Neural cell (in vitro differentiated cells): ENCODE measurements at regions not wholly inside any gene's neighbourhood (a gene's known extent, or its start where the extent isn't known, plus 50 kb on each side); places are given as distances from the start of the nearest gene placed in this dataset.

ENCODE experiments used
- POLR2AphosphoS5 ChIP-seq: IDR thresholded peaks from 2 replicates; pipeline ENCODE4 v1.6.1; 2012
- TF ChIP-seq, protein P1 (sequence below): fragments of 450-650 bp; IDR thresholded peaks from 2 replicates; pipeline ENCODE4 v1.5.1; 2014; ENCODE audit warnings: antibody characterized with exemption, mild to moderate bottlenecking, moderate library complexity; ENCODE audit not compliant: poor library complexity, severe bottlenecking

DNA sequence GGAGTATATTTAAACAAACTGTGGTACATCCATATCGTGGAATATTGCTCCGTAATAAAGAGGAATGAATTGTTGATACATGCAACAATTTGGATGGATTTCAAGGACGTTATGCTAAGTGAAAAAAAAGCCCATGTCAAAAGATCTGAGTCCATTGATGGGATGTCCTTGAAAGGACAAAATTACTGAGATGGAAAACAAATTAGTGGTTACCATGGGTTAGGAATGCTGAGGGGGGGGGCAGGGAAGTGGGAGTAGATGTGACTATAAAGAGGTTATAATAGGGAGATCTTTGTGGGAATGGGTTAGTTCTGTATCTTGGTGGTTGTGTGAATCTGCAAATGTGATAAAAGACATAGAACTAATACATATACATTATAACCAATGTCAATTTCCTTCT lies 409.3 kb downstream of the SRGAP2C start:
- TF ChIP-seq, protein P1, sequence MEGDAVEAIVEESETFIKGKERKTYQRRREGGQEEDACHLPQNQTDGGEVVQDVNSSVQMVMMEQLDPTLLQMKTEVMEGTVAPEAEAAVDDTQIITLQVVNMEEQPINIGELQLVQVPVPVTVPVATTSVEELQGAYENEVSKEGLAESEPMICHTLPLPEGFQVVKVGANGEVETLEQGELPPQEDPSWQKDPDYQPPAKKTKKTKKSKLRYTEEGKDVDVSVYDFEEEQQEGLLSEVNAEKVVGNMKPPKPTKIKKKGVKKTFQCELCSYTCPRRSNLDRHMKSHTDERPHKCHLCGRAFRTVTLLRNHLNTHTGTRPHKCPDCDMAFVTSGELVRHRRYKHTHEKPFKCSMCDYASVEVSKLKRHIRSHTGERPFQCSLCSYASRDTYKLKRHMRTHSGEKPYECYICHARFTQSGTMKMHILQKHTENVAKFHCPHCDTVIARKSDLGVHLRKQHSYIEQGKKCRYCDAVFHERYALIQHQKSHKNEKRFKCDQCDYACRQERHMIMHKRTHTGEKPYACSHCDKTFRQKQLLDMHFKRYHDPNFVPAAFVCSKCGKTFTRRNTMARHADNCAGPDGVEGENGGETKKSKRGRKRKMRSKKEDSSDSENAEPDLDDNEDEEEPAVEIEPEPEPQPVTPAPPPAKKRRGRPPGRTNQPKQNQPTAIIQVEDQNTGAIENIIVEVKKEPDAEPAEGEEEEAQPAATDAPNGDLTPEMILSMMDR: no peak
- TF ChIP-seq POLR2AphosphoS5: no peak
